SK-N-MC (cell line): ENCODE measurements at regions not wholly inside any gene's neighbourhood (a gene's known extent, or its start where the extent isn't known, plus 50 kb on each side); places are given as distances from the start of the nearest gene placed in this dataset.

Source experiments
- EZH2 ChIP-seq: fragments of 200-600 bp; sonication (generic); IDR thresholded peaks from one replicate; pipeline ENCODE4 v1.6.1; 2017; ENCODE audit warnings: antibody characterized with exemption
- POLR2AphosphoS5 ChIP-seq: IDR thresholded peaks from 2 replicates; pipeline ENCODE4 v1.6.1; 2012; ENCODE audit warnings: mild to moderate bottlenecking, low read depth, low read length, borderline replicate concordance

- TF ChIP-seq POLR2AphosphoS5: no peak
- no peak for TF ChIP-seq EZH2
Observed at GRCh38 chr7:12127455-12127854, 83.6 kb upstream of the TMEM106B start.
